ENCODE measurements at regions not wholly inside any gene's neighbourhood (a gene's known extent, or its start where the extent isn't known, plus 50 kb on each side); places are given as distances from the start of the nearest gene placed in this dataset.

DNA sequence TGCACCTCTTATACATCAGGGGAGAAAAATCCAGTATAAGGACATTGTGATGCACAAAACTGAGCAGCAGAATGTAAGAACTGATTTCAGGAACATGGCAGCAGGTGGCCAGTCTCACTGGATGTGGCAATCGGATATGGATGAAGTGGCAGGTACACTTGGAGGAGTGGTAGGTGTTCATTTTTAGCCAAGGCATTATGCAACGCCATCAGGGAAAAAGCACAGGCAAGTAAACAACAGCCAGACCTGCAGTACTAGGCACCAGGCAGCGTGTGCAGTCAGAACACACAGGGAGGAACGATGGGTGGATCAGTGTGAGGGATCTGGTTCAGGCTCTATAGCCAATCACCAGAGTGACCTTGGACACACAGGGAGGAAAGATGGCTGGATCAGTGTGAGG lies 77.4 kb upstream of the GCFC2 start:
- no peak for TF ChIP-seq FOXJ3 (CRISPR knock-in tag; IDR thresholded peaks at IDR 0.05)
- TF ChIP-seq, protein P1, sequence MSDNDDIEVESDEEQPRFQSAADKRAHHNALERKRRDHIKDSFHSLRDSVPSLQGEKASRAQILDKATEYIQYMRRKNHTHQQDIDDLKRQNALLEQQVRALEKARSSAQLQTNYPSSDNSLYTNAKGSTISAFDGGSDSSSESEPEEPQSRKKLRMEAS (IDR thresholded peaks at IDR 0.05; ENCODE audit: low read depth), result no peak
- no peak for TF ChIP-seq EZH2phosphoT487 (IDR thresholded peaks at IDR 0.05; ENCODE audit: borderline replicate concordance, low read depth)
- TF ChIP-seq, protein P2, sequence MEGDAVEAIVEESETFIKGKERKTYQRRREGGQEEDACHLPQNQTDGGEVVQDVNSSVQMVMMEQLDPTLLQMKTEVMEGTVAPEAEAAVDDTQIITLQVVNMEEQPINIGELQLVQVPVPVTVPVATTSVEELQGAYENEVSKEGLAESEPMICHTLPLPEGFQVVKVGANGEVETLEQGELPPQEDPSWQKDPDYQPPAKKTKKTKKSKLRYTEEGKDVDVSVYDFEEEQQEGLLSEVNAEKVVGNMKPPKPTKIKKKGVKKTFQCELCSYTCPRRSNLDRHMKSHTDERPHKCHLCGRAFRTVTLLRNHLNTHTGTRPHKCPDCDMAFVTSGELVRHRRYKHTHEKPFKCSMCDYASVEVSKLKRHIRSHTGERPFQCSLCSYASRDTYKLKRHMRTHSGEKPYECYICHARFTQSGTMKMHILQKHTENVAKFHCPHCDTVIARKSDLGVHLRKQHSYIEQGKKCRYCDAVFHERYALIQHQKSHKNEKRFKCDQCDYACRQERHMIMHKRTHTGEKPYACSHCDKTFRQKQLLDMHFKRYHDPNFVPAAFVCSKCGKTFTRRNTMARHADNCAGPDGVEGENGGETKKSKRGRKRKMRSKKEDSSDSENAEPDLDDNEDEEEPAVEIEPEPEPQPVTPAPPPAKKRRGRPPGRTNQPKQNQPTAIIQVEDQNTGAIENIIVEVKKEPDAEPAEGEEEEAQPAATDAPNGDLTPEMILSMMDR (IDR thresholded peaks at IDR 0.05), result no peak
- TF ChIP-seq USF2 (IDR thresholded peaks at IDR 0.05; ENCODE audit: borderline replicate concordance, low read depth, low read length), result no peak
- no peak for TF ChIP-seq CHD2 (IDR thresholded peaks at IDR 0.05; ENCODE audit: low read length, partially characterized antibody)
- no peak for TF ChIP-seq TEAD4 (IDR thresholded peaks at IDR 0.05; ENCODE audit: borderline replicate concordance, insufficient read depth)
- no peak for TF ChIP-seq IRF3 (IDR thresholded peaks at IDR 0.05; ENCODE audit: low read depth, low read length)
